Liver (tissue), 8 donors: ENCODE measurements at regions not wholly inside any gene's neighbourhood (a gene's known extent, or its start where the extent isn't known, plus 50 kb on each side); places are given as distances from the start of the nearest gene placed in this dataset.

Source experiments
- DNase-seq: peaks from one replicate; pipeline ENCODE4 v3.0.0-alpha.2; 2017; ENCODE audit warnings: low spot score
- H3K27ac ChIP-seq, 2 donors: one replicate each; pipeline ENCODE4 v1.7.0; 2013; ENCODE audit warnings: inconsistent platforms in 2 of 2, low read length in 2 of 2, control low read depth in 1 of 2, low read depth in 1 of 2, mild to moderate bottlenecking in 1 of 2
- H3K27me3 ChIP-seq, 4 donors: one replicate each; pipeline versions ENCODE4 v1.6.1 to v1.7.0; 2013; ENCODE audit warnings: low read length in 3 of 4, inconsistent platforms in 1 of 4, mild to moderate bottlenecking in 1 of 4, moderate library complexity in 1 of 4; ENCODE audit not compliant: control insufficient read depth in 4 of 4, insufficient read depth in 4 of 4
- H3K36me3 ChIP-seq, 4 donors: one replicate each; pipeline versions ENCODE4 v1.6.1 to v1.7.0; 2013; ENCODE audit warnings: low read length in 3 of 4, mild to moderate bottlenecking in 3 of 4, low read depth in 1 of 4, moderate library complexity in 1 of 4; ENCODE audit not compliant: control insufficient read depth in 4 of 4, insufficient read depth in 3 of 4
- H3K4me1 ChIP-seq, 4 donors: one replicate each; pipeline versions ENCODE4 v1.6.1 to v1.7.0; 2013; ENCODE audit warnings: low read length in 3 of 4, mild to moderate bottlenecking in 3 of 4, moderate library complexity in 1 of 4; ENCODE audit not compliant: control insufficient read depth in 4 of 4, insufficient read depth in 4 of 4
- H3K4me3 ChIP-seq, 3 donors: one replicate each; pipeline versions ENCODE4 v1.6.1 to v1.7.0; 2013; ENCODE audit warnings: low read length in 3 of 3, control low read depth in 1 of 3, low read depth in 1 of 3, mild to moderate bottlenecking in 1 of 3
- H3K9ac ChIP-seq, 2 donors: one replicate each; pipeline ENCODE4 v1.7.0; 2013; ENCODE audit warnings: low read length in 2 of 2, mild to moderate bottlenecking in 2 of 2, moderate library complexity in 2 of 2, control low read depth in 1 of 2, low read depth in 1 of 2
- H3K9me3 ChIP-seq, 4 donors: one replicate each; pipeline versions ENCODE4 v1.6.1 to v1.7.0; 2013; ENCODE audit warnings: low read length in 3 of 4; ENCODE audit not compliant: control insufficient read depth in 4 of 4
- ATF3 ChIP-seq: IDR thresholded peaks from 2 replicates; pipeline ENCODE4 v1.6.1; 2016; ENCODE audit warnings: antibody characterized with exemption
- CTCF ChIP-seq: fragments of 150-350 bp; IDR thresholded peaks from 2 replicates; pipeline ENCODE4 v1.5.1; 2017; ENCODE audit warnings: improper control_type of control experiment, low read depth, low read length; ENCODE audit not compliant: missing input control
- EGR1 ChIP-seq, 2 donors: IDR thresholded peaks; 2 replicates each; pipeline ENCODE4 v1.6.1; 2016 to 2018; ENCODE audit warnings: antibody characterized with exemption in 2 of 2, low read depth in 2 of 2
- FOXA1 ChIP-seq: IDR thresholded peaks from 2 replicates; pipeline ENCODE4 v1.6.1; 2016; ENCODE audit warnings: antibody characterized with exemption
- FOXA2 ChIP-seq: IDR thresholded peaks from 2 replicates; pipeline ENCODE4 v1.6.1; 2016; ENCODE audit warnings: antibody characterized with exemption
- GABPA ChIP-seq, 2 donors: IDR thresholded peaks in 1 of 2; conservative IDR thresholded peaks in 1 of 2; 2 replicates each; pipeline ENCODE4 v1.6.1; 2016; ENCODE audit warnings: antibody characterized with exemption in 2 of 2, mild to moderate bottlenecking in 1 of 2, moderate library complexity in 1 of 2
- HNF4A ChIP-seq, 2 donors: conservative IDR thresholded peaks; 2 replicates each; pipeline ENCODE4 v1.6.1; 2016; ENCODE audit warnings: antibody characterized with exemption in 2 of 2, mild to moderate bottlenecking in 2 of 2
- HNF4G ChIP-seq: IDR thresholded peaks from 2 replicates; pipeline ENCODE4 v1.6.1; 2016; ENCODE audit warnings: antibody characterized with exemption
- JUND ChIP-seq, 2 donors: IDR thresholded peaks; 2 replicates each; pipeline ENCODE4 v1.6.1; 2016; ENCODE audit warnings: antibody characterized with exemption in 2 of 2
- MAX ChIP-seq: IDR thresholded peaks from 2 replicates; pipeline ENCODE4 v1.6.1; 2016; ENCODE audit warnings: antibody characterized with exemption
- NR2F2 ChIP-seq: IDR thresholded peaks from 2 replicates; pipeline ENCODE4 v1.6.1; 2016; ENCODE audit warnings: antibody characterized with exemption
- RAD21 ChIP-seq, 2 donors: IDR thresholded peaks; 2 replicates each; pipeline ENCODE4 v1.6.1; 2016; ENCODE audit warnings: antibody characterized with exemption in 2 of 2, mild to moderate bottlenecking in 2 of 2
- REST ChIP-seq: IDR thresholded peaks from 2 replicates; pipeline ENCODE4 v1.6.1; 2016; ENCODE audit warnings: antibody characterized with exemption, mild to moderate bottlenecking
- RXRA ChIP-seq, 2 donors: IDR thresholded peaks; 2 replicates each; pipeline ENCODE4 v1.6.1; 2017 to 2018; ENCODE audit warnings: antibody characterized with exemption in 2 of 2, mild to moderate bottlenecking in 1 of 2
- SP1 ChIP-seq: IDR thresholded peaks from 2 replicates; pipeline ENCODE4 v1.6.1; 2018; ENCODE audit warnings: antibody characterized with exemption, mild to moderate bottlenecking
- TAF1 ChIP-seq: conservative IDR thresholded peaks from 2 replicates; pipeline ENCODE4 v1.6.1; 2016; ENCODE audit warnings: antibody characterized with exemption, mild to moderate bottlenecking
- YY1 ChIP-seq: IDR thresholded peaks from 2 replicates; pipeline ENCODE4 v1.6.1; 2016; ENCODE audit warnings: antibody characterized with exemption, mild to moderate bottlenecking
- ZBTB33 ChIP-seq: IDR thresholded peaks from 2 replicates; pipeline ENCODE4 v1.6.1; 2016; ENCODE audit warnings: antibody characterized with exemption
- WGBS: extraction: QIAGEN DNeasy Blood & Tissue Kit; methylation state at CpG from one replicate; pipeline ENCODE4 v1.1.7; 2013; 5-methylcytosine and 5-hydroxymethylcytosine counted together
- donor health status: healthy.
- donor health status: healthy.
- donor health status: healthy.
- donor health status: healthy.
- donor health status: healthy.

- WGBS, result 70% methylated on average over 1 of the region's 1 CpG
These were observed 703.5 kb upstream of the CHAC2 start for GRCh38 chr2:53064154-53064553.

More at GRCh38 chr2:53064154-53064553, 703.5 kb upstream of the CHAC2 start:
- H3K27ac ChIP-seq, result no peak overlapping the region
- H3K4me1 ChIP-seq, result no peaks in the 10 kb centered on the region
- H3K9ac ChIP-seq, result no peak overlapping the region
- TF ChIP-seq SP1 (no peak), RXRA (IDR thresholded peaks at IDR 0.05) (no peak), HNF4A (conservative IDR thresholded peaks at IDR 0.05) (no peak), RAD21 (IDR thresholded peaks at IDR 0.05) (no peak), YY1 (no peak), ATF3 (no peak), FOXA2 (no peak), REST (no peak), ZBTB33 (no peak), CTCF (no peak), NR2F2 (no peak), GABPA (IDR thresholded peaks at IDR 0.05 in 1 of 2, conservative IDR thresholded peaks at IDR 0.05 in 1 of 2) (no peak), EGR1 (IDR thresholded peaks at IDR 0.05; ENCODE audit: low read depth in 2 of 2) (no peak), JUND (IDR thresholded peaks at IDR 0.05) (no peak), FOXA1 (no peak), HNF4G (no peak), TAF1 (no peak), MAX (no peak)
- no peaks in the 10 kb centered on the region for H3K9me3 ChIP-seq
- no peak overlapping the region for H3K4me3 ChIP-seq
- H3K27me3 ChIP-seq, result no peaks in the 10 kb centered on the region
- no peak for DNase-seq
- no peaks in the 10 kb centered on the region for H3K36me3 ChIP-seq
